GM23338 (cell line): ENCODE measurements at regions not wholly inside any gene's neighbourhood (a gene's known extent, or its start where the extent isn't known, plus 50 kb on each side); places are given as distances from the start of the nearest gene placed in this dataset.

Experiments used
- ATAC-seq: fragments of 200-7000 bp; cut with Tn5 transposase; 3 replicates; pipeline ENCODE4 v1.9.1; 2020
- DNase-seq: peaks from one replicate; pipeline ENCODE4 v3.0.0-alpha.2; 2015; ENCODE audit warnings: low spot score
- H2AFZ ChIP-seq: fragments of 200-600 bp; sonication (generic); 2 replicates; pipeline ENCODE4 v1.8.0; 2016; ENCODE audit warnings: antibody characterized with exemption, mild to moderate bottlenecking, moderate library complexity
- H3F3A ChIP-seq: fragments of 200-600 bp; sonication (generic); replicated peaks from 2 replicates; pipeline ENCODE4 v1.8.0; 2017; ENCODE audit warnings: antibody characterized with exemption, mixed run types, low read depth
- H3K27ac ChIP-seq: fragments of 200-600 bp; sonication (generic); 2 replicates; pipeline ENCODE4 v1.6.1; 2016; ENCODE audit warnings: low read depth
- H3K27me3 ChIP-seq: fragments of 200-600 bp; sonication (generic); 2 replicates; pipeline ENCODE4 v1.8.0; 2016; ENCODE audit warnings: mild to moderate bottlenecking, mixed run types, moderate library complexity; ENCODE audit not compliant: insufficient read depth
- H3K36me3 ChIP-seq: fragments of 200-600 bp; sonication (generic); 2 replicates; pipeline ENCODE4 v1.8.0; 2016; ENCODE audit warnings: mild to moderate bottlenecking; ENCODE audit not compliant: insufficient read depth
- H3K4me1 ChIP-seq: fragments of 200-600 bp; sonication (generic); 2 replicates; pipeline ENCODE4 v1.8.0; 2016; ENCODE audit warnings: mild to moderate bottlenecking, moderate library complexity; ENCODE audit not compliant: insufficient read depth
- H3K4me2 ChIP-seq: fragments of 200-600 bp; sonication (generic); 2 replicates; pipeline ENCODE4 v1.7.1; 2017; ENCODE audit warnings: mixed run types
- H3K4me3 ChIP-seq: fragments of 200-600 bp; sonication (generic); 2 replicates; pipeline ENCODE4 v1.6.1; 2016; ENCODE audit warnings: mixed run types
- H3K79me2 ChIP-seq: fragments of 200-600 bp; sonication (generic); replicated peaks from 2 replicates; pipeline ENCODE4 v1.8.0; 2017; ENCODE audit warnings: mild to moderate bottlenecking; ENCODE audit not compliant: insufficient read depth
- H3K9me2 ChIP-seq: fragments of 200-600 bp; sonication (generic); 2 replicates; pipeline ENCODE4 v1.8.0; 2017; ENCODE audit not compliant: insufficient read depth
- H4K20me1 ChIP-seq: fragments of 200-600 bp; sonication (generic); replicated peaks from 2 replicates; pipeline ENCODE4 v1.8.0; 2017; ENCODE audit warnings: mild to moderate bottlenecking; ENCODE audit not compliant: insufficient read depth
- H3K27ac Mint-ChIP-seq: 2 replicates; pipeline ENCODE4 v1.8.0; 2020; ENCODE audit warnings: inconsistent platforms, mild to moderate bottlenecking, moderate library complexity, mixed read lengths
- H3K27me3 Mint-ChIP-seq: 3 replicates; pipeline ENCODE4 v1.8.0; 2022; ENCODE audit warnings: low read depth, mild to moderate bottlenecking, moderate library complexity, mixed read lengths, inconsistent platforms; ENCODE audit not compliant: insufficient read depth, poor library complexity
- H3K36me3 Mint-ChIP-seq: 3 replicates; pipeline ENCODE4 v1.8.0; 2021; ENCODE audit warnings: low read depth, mild to moderate bottlenecking, inconsistent platforms, moderate library complexity, mixed read lengths
- H3K4me1 Mint-ChIP-seq: 3 replicates; pipeline ENCODE4 v1.8.0; 2020; ENCODE audit warnings: mild to moderate bottlenecking, inconsistent platforms, mixed read lengths
- H3K4me3 Mint-ChIP-seq: 3 replicates; pipeline ENCODE4 v1.8.0; 2021; ENCODE audit warnings: moderate library complexity, mild to moderate bottlenecking, inconsistent platforms, mixed read lengths
- H3K9me3 Mint-ChIP-seq: 3 replicates; pipeline ENCODE4 v1.8.0; 2020; ENCODE audit warnings: moderate library complexity, mild to moderate bottlenecking, inconsistent platforms, mixed read lengths
- CREB1 ChIP-seq: fragments of 250-450 bp; sonication (Bioruptor Pico); IDR thresholded peaks from 2 replicates; pipeline ENCODE4 v1.5.0; 2020; ENCODE audit warnings: low read depth, mild to moderate bottlenecking, moderate library complexity
- CTCF ChIP-seq, 2 experiments: fragments of 200-600 bp in 1 of 2; sonication (generic) in 1 of 2; conservative IDR thresholded peaks; 2 replicates each; pipeline versions ENCODE4 v1.5.1 to v1.6.1; 2016 to 2017; ENCODE audit warnings: antibody characterized with exemption in 2 of 2, low read depth in 2 of 2, mild to moderate bottlenecking in 2 of 2, moderate library complexity in 1 of 2
- ETS1 ChIP-seq: IDR thresholded peaks from 2 replicates; pipeline ENCODE4 v1.6.1; 2016; ENCODE audit warnings: antibody characterized with exemption
- EZH2 ChIP-seq: fragments of 200-600 bp; sonication (generic); IDR thresholded peaks from one replicate; pipeline ENCODE4 v1.8.0; 2017; ENCODE audit warnings: antibody characterized with exemption, mild to moderate bottlenecking, low read depth; ENCODE audit not compliant: unreplicated experiment
- EZH2phosphoT487 ChIP-seq: fragments of 200-600 bp; sonication (generic); IDR thresholded peaks from one replicate; pipeline ENCODE4 v1.8.1; 2018; ENCODE audit warnings: antibody characterized with exemption; ENCODE audit not compliant: unreplicated experiment
- JUNB ChIP-seq: IDR thresholded peaks from one replicate; pipeline ENCODE4 v1.6.1; 2016; ENCODE audit warnings: antibody characterized with exemption; ENCODE audit not compliant: unreplicated experiment
- NANOG ChIP-seq: IDR thresholded peaks from 2 replicates; pipeline ENCODE4 v1.6.1; 2016; ENCODE audit warnings: antibody characterized with exemption, borderline replicate concordance
- POLR2AphosphoS5 ChIP-seq: IDR thresholded peaks from 2 replicates; pipeline ENCODE4 v1.6.1; 2016; ENCODE audit warnings: antibody characterized with exemption, low read depth
- STAT1 ChIP-seq: IDR thresholded peaks from one replicate; pipeline ENCODE4 v1.6.1; 2016; ENCODE audit warnings: antibody characterized with exemption; ENCODE audit not compliant: unreplicated experiment
- ZNF114 ChIP-seq: fragments of 250-450 bp; sonication (Bioruptor Pico); IDR thresholded peaks from 2 replicates; pipeline ENCODE4 v1.5.0; 2020; ENCODE audit warnings: mild to moderate bottlenecking, moderate library complexity
- ZNF331 ChIP-seq: fragments of 250-450 bp; sonication (Bioruptor Pico); IDR thresholded peaks from 2 replicates; pipeline ENCODE4 v1.5.0; 2020; ENCODE audit warnings: low read depth, mild to moderate bottlenecking, moderate library complexity
- TF ChIP-seq, protein P1 (sequence below): fragments of 250-450 bp; sonication (Bioruptor Pico); IDR thresholded peaks from 2 replicates; pipeline ENCODE4 v1.5.0; 2020; ENCODE audit warnings: mild to moderate bottlenecking, moderate library complexity
- TF ChIP-seq, protein P2 (sequence below): IDR thresholded peaks from one replicate; pipeline ENCODE4 v1.6.1; 2018; ENCODE audit warnings: antibody characterized with exemption; ENCODE audit not compliant: unreplicated experiment

GRCh38 chr5:82356021-82356420 is 77.9 kb upstream of the RPS23 start:
- no peak overlapping the region for H3K4me3 Mint-ChIP-seq
- H3K79me2 ChIP-seq, result no peaks in the 10 kb centered on the region
- ATAC-seq (no peak), DNase-seq (no peak)
- H3F3A ChIP-seq, result no peaks in the 10 kb centered on the region
- H3K9me3 Mint-ChIP-seq, result no peaks in the 10 kb centered on the region
- no peaks in the 10 kb centered on the region for H3K4me1 ChIP-seq
- no peak overlapping the region for H3K27ac Mint-ChIP-seq
- peaks cover 8% of the 10 kb centered on the region; the same call in 1 of the 3 replicates for H3K4me1 Mint-ChIP-seq
- H3K27me3 ChIP-seq, result no peaks in the 10 kb centered on the region
- H2AFZ ChIP-seq, result no peak overlapping the region
- no peak overlapping the region for H3K4me3 ChIP-seq
- no peaks in the 10 kb centered on the region for H4K20me1 ChIP-seq
- no peaks in the 10 kb centered on the region for H3K36me3 ChIP-seq
- TF ChIP-seq JUNB, result no peak
- no peak for TF ChIP-seq POLR2AphosphoS5
- TF ChIP-seq STAT1, result no peak
- no peak for TF ChIP-seq CTCF (conservative IDR thresholded peaks at IDR 0.05; ENCODE audit: low read depth in 2 of 2)
- no peak for TF ChIP-seq NANOG
- TF ChIP-seq, protein P1, sequence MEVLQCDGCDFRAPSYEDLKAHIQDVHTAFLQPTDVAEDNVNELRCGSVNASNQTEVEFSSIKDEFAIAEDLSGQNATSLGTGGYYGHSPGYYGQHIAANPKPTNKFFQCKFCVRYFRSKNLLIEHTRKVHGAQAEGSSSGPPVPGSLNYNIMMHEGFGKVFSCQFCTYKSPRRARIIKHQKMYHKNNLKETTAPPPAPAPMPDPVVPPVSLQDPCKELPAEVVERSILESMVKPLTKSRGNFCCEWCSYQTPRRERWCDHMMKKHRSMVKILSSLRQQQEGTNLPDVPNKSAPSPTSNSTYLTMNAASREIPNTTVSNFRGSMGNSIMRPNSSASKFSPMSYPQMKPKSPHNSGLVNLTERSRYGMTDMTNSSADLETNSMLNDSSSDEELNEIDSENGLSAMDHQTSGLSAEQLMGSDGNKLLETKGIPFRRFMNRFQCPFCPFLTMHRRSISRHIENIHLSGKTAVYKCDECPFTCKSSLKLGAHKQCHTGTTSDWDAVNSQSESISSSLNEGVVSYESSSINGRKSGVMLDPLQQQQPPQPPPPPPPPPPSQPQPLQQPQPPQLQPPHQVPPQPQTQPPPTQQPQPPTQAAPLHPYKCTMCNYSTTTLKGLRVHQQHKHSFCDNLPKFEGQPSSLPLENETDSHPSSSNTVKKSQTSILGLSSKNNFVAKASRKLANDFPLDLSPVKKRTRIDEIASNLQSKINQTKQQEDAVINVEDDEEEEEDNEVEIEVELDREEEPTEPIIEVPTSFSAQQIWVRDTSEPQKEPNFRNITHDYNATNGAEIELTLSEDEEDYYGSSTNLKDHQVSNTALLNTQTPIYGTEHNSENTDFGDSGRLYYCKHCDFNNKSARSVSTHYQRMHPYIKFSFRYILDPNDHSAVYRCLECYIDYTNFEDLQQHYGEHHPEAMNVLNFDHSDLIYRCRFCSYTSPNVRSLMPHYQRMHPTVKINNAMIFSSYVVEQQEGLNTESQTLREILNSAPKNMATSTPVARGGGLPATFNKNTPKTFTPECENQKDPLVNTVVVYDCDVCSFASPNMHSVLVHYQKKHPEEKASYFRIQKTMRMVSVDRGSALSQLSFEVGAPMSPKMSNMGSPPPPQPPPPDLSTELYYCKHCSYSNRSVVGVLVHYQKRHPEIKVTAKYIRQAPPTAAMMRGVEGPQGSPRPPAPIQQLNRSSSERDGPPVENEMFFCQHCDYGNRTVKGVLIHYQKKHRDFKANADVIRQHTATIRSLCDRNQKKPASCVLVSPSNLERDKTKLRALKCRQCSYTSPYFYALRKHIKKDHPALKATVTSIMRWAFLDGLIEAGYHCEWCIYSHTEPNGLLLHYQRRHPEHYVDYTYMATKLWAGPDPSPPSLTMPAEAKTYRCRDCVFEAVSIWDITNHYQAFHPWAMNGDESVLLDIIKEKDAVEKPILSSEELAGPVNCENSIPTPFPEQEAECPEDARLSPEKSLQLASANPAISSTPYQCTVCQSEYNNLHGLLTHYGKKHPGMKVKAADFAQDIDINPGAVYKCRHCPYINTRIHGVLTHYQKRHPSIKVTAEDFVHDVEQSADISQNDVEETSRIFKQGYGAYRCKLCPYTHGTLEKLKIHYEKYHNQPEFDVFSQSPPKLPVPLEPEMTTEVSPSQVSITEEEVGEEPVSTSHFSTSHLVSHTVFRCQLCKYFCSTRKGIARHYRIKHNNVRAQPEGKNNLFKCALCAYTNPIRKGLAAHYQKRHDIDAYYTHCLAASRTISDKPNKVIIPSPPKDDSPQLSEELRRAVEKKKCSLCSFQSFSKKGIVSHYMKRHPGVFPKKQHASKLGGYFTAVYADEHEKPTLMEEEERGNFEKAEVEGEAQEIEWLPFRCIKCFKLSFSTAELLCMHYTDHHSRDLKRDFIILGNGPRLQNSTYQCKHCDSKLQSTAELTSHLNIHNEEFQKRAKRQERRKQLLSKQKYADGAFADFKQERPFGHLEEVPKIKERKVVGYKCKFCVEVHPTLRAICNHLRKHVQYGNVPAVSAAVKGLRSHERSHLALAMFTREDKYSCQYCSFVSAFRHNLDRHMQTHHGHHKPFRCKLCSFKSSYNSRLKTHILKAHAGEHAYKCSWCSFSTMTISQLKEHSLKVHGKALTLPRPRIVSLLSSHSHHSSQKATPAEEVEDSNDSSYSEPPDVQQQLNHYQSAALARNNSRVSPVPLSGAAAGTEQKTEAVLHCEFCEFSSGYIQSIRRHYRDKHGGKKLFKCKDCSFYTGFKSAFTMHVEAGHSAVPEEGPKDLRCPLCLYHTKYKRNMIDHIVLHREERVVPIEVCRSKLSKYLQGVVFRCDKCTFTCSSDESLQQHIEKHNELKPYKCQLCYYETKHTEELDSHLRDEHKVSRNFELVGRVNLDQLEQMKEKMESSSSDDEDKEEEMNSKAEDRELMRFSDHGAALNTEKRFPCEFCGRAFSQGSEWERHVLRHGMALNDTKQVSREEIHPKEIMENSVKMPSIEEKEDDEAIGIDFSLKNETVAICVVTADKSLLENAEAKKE (CRISPR knock-in tag), result no peak
- TF ChIP-seq, protein P2, sequence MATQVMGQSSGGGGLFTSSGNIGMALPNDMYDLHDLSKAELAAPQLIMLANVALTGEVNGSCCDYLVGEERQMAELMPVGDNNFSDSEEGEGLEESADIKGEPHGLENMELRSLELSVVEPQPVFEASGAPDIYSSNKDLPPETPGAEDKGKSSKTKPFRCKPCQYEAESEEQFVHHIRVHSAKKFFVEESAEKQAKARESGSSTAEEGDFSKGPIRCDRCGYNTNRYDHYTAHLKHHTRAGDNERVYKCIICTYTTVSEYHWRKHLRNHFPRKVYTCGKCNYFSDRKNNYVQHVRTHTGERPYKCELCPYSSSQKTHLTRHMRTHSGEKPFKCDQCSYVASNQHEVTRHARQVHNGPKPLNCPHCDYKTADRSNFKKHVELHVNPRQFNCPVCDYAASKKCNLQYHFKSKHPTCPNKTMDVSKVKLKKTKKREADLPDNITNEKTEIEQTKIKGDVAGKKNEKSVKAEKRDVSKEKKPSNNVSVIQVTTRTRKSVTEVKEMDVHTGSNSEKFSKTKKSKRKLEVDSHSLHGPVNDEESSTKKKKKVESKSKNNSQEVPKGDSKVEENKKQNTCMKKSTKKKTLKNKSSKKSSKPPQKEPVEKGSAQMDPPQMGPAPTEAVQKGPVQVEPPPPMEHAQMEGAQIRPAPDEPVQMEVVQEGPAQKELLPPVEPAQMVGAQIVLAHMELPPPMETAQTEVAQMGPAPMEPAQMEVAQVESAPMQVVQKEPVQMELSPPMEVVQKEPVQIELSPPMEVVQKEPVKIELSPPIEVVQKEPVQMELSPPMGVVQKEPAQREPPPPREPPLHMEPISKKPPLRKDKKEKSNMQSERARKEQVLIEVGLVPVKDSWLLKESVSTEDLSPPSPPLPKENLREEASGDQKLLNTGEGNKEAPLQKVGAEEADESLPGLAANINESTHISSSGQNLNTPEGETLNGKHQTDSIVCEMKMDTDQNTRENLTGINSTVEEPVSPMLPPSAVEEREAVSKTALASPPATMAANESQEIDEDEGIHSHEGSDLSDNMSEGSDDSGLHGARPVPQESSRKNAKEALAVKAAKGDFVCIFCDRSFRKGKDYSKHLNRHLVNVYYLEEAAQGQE, result no peak
- no peak for TF ChIP-seq ZNF114 (CRISPR knock-in tag)
- TF ChIP-seq ETS1, result no peak
- no peak for TF ChIP-seq EZH2phosphoT487
- TF ChIP-seq ZNF331 (CRISPR knock-in tag), result no peak
- no peak for TF ChIP-seq EZH2
- no peak for TF ChIP-seq CREB1 (CRISPR knock-in tag)
- no peaks in the 10 kb centered on the region for H3K27me3 Mint-ChIP-seq
- H3K4me2 ChIP-seq, result no peak overlapping the region
- no peak overlapping the region for H3K27ac ChIP-seq
- no peaks in the 10 kb centered on the region for H3K36me3 Mint-ChIP-seq
- H3K9me2 ChIP-seq, result no peaks in the 10 kb centered on the region; the same call in 1 of the 2 replicates
